ENCODE measurements at regions not wholly inside any gene's neighbourhood (a gene's known extent, or its start where the extent isn't known, plus 50 kb on each side); places are given as distances from the start of the nearest gene placed in this dataset.

DNA sequence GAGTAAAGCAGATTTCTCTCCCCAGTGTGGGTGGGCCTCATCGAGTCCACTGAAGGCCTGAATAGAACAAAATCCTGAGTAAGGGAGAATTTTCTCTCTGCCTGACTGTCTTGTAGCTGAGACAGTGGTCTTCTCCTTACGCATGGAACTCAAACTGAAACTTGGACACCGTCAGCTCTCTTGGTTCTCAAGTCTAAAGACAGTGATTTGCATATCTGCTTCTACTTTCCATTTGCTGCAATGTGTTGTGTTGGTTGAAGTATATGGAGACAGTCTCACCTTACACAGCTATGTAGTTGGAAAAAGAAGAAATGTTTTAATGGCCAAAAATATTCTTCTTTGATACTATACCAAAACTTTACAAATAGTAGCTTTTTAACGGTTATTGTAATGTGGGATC, 160.2 kb upstream of the LMNTD1 start:
- DNase-seq (no peak), ATAC-seq (no peak)
- Histone ChIP-seq H3K36me3 (ENCODE audit: low read depth) (no peaks in the 10 kb centered on the region), H3K4me1 (ENCODE audit: low read depth) (no peaks in the 10 kb centered on the region), H3K9me3 (peaks cover 6% of the 10 kb centered on the region), H3K4me3 (no peak overlapping the region)
- TF ChIP-seq, protein P1, sequence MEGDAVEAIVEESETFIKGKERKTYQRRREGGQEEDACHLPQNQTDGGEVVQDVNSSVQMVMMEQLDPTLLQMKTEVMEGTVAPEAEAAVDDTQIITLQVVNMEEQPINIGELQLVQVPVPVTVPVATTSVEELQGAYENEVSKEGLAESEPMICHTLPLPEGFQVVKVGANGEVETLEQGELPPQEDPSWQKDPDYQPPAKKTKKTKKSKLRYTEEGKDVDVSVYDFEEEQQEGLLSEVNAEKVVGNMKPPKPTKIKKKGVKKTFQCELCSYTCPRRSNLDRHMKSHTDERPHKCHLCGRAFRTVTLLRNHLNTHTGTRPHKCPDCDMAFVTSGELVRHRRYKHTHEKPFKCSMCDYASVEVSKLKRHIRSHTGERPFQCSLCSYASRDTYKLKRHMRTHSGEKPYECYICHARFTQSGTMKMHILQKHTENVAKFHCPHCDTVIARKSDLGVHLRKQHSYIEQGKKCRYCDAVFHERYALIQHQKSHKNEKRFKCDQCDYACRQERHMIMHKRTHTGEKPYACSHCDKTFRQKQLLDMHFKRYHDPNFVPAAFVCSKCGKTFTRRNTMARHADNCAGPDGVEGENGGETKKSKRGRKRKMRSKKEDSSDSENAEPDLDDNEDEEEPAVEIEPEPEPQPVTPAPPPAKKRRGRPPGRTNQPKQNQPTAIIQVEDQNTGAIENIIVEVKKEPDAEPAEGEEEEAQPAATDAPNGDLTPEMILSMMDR (IDR thresholded peaks at IDR 0.05) = no peak
- intact Hi-C loops (cut with DNase I, micrococcal nuclease) = no loop called here

DNA sequence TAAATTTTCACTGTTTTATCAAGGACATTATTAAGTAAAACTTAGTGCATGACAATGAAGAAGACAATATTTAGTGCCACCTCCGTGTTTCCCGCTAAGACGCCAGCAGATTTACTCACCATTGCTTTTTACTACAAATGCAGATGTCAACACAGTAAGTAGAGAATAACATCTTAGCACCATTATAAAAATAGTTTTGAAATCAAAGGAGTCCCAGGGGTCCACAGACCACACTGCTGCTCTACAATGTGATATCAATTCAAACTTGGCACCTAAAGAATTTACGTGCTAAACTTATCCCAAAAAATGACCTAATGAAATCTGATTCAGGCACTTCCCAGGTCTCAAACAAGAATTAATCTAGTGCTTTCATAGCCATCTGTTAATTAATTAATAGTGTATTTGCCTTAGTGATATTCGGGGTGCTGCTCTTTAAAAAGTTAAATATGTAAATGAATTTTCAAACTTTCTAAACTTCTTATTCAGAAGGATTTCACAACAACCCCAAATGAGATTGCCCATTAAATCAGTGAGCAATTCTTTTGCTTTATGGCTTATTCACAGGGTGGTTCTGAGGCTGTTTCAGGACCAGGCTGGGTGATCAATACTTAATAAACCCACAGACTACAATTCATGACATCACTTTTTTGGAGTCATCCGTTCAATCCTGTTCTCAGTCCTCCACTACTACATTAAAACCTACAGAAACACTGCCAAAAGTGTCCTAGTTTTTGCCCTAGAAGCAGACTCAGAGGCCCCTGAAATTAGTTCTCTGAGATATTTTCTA, 161.3 kb upstream of the LMNTD1 start:
- no peak for ATAC-seq
- no peaks in the 10 kb centered on the region for H3K36me3 ChIP-seq (ENCODE audit: low read depth)
- no peak for DNase-seq
- no peak overlapping the region for H3K4me3 ChIP-seq
- no peaks in the 10 kb centered on the region for H3K4me1 ChIP-seq (ENCODE audit: low read depth)
- peaks cover 6% of the 10 kb centered on the region for H3K9me3 ChIP-seq
- intact Hi-C loops (cut with DNase I, micrococcal nuclease) = no loop called here
- TF ChIP-seq, protein P1 (IDR thresholded peaks at IDR 0.05) = no peak

DNA sequence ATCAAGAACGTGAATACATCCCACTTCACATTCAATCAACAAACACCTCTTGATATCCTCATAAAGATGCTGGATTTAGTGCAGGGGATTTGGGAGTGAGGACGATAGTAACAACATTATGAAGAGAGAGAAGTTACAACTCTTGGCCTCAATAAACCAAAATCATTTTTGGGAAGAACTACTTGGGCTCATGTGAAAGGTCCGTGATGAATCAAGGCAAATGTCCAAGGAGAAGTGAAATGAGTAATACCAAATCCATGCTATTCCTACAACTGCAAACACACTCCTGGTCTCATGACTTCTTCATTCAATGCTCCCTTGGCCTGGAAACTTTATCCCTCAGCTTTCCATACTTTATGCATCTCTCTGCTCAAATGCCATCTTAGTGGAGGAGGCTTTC, 162.0 kb upstream of the LMNTD1 start:
- Histone ChIP-seq H3K9me3 (peaks cover 6% of the 10 kb centered on the region), H3K36me3 (ENCODE audit: low read depth) (no peaks in the 10 kb centered on the region), H3K4me3 (no peak overlapping the region), H3K4me1 (ENCODE audit: low read depth) (no peaks in the 10 kb centered on the region)
- TF ChIP-seq, protein P1 (IDR thresholded peaks at IDR 0.05) = no peak
- DNase-seq = no peak
- no peak for ATAC-seq
- intact Hi-C loops (cut with DNase I, micrococcal nuclease) = no loop called here

DNA sequence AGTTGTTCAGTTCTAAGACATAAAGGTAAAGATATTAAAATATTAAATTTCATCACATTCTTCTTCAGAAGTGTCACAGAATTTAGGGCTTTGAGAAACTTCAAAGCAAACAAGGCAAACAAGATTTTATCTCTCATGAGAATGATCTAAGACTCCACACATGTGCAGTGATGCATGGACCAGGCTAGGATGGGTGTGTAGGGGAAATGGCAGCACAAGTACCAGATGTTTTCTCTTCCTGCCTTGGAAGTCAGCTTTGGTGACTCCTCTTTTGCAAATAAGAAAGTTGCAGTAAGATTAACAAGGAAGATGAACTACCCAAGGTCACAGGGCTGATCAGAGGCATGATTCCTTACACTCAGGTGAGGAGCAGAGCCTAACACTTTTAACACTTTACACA, 163.8 kb upstream of the LMNTD1 start:
- intact Hi-C loops (cut with DNase I, micrococcal nuclease) = no loop called here

DNA sequence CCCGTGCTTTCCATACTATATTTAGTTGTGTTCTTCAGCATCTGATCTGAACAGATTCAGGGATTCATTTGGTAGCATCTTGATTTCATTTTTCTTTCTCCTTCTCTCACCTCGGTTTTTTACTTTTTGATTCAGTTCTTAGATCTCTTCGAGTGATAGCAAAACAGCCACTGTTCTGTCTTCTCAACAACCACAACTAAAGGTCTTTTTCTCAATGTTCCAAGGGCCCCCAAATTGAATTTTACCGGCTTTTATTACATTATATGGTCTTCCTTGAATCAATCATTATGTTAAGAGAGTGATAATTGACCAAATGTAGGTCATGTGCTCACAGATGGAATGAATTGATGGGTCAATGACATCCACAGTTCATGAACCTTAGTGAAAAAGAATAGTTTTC, 164.5 kb upstream of the LMNTD1 start:
- DNase-seq = no peak
- H3K9me3 ChIP-seq = no peaks in the 10 kb centered on the region
- intact Hi-C loops (cut with DNase I, micrococcal nuclease) = no loop called here
- no peak overlapping the region for H3K4me3 ChIP-seq
- no peak for ATAC-seq
- H3K4me1 ChIP-seq (ENCODE audit: low read depth) = no peaks in the 10 kb centered on the region
- H3K36me3 ChIP-seq (ENCODE audit: low read depth) = no peaks in the 10 kb centered on the region
- TF ChIP-seq, protein P1 (IDR thresholded peaks at IDR 0.05) = no peak

More for the DNA sequence above, 163.8 kb upstream of the LMNTD1 start:
- no peak for DNase-seq
- Histone ChIP-seq H3K36me3 (ENCODE audit: low read depth) (no peaks in the 10 kb centered on the region), H3K9me3 (no peaks in the 10 kb centered on the region), H3K4me3 (no peak overlapping the region), H3K4me1 (ENCODE audit: low read depth) (no peaks in the 10 kb centered on the region)
- TF ChIP-seq, protein P1 (IDR thresholded peaks at IDR 0.05) = no peak
- no peak for ATAC-seq

Measured in mucosa of descending colon (tissue), 3 donors.